Hepatocyte (in vitro differentiated cells): ENCODE measurements at regions not wholly inside any gene's neighbourhood (a gene's known extent, or its start where the extent isn't known, plus 50 kb on each side); places are given as distances from the start of the nearest gene placed in this dataset.

ENCODE experiments used
- CTCF ChIP-seq: fragments of 200-600 bp; sonication (generic); IDR thresholded peaks from 2 replicates; pipeline ENCODE4 v1.5.1; 2016; ENCODE audit warnings: antibody characterized with exemption, mild to moderate bottlenecking; ENCODE audit not compliant: poor library complexity
- EZH2 ChIP-seq: fragments of 200-600 bp; sonication (generic); IDR thresholded peaks from 2 replicates; pipeline ENCODE4 v1.6.1; 2016; ENCODE audit warnings: antibody characterized with exemption, mild to moderate bottlenecking, borderline replicate concordance

GRCh38 chr2:12452185-12452584, 264.6 kb upstream of the TRIB2 start:
- TF ChIP-seq CTCF, result no peak
- TF ChIP-seq EZH2, result no peak
